SKM-1 (cell line): ENCODE measurements at regions not wholly inside any gene's neighbourhood (a gene's known extent, or its start where the extent isn't known, plus 50 kb on each side); places are given as distances from the start of the nearest gene placed in this dataset.

Source experiments
- DNase-seq: peaks from one replicate; lab custom pipeline; 2025; ENCODE audit not compliant: unreplicated experiment; lab: John Stamatoyannopoulos, UW

GRCh38 chr2:64220894-64221617 is 76.8 kb upstream of the PELI1 start:
- no peak for DNase-seq

GRCh38 chr2:64221935-64222334 is 77.7 kb upstream of the PELI1 start:
- no peak for DNase-seq

- no peak for DNase-seq
Measured at GRCh38 chr2:64222351-64222750, 78.1 kb upstream of the PELI1 start.

GRCh38 chr2:64223055-64223454 is 78.8 kb upstream of the PELI1 start:
- DNase-seq = no peak

GRCh38 chr2:64225491-64225890 is 81.3 kb upstream of the PELI1 start:
- no peak for DNase-seq

- DNase-seq = no peak
Measured at GRCh38 chr2:64226611-64227010, 82.4 kb upstream of the PELI1 start.

- no peak for DNase-seq
Measured at GRCh38 chr2:64227603-64228125, 83.4 kb upstream of the PELI1 start.

- peak; percentile 46 for DNase-seq
Measured at GRCh38 chr2:64228126-64228678, 84.0 kb upstream of the PELI1 start.

GRCh38 chr2:64228918-64229317 is 84.7 kb upstream of the PELI1 start:
- no peak for DNase-seq

GRCh38 chr2:64230540-64230939 is 86.3 kb upstream of the PELI1 start:
- DNase-seq = no peak

GRCh38 chr2:64232266-64232665 is 88.0 kb upstream of the PELI1 start:
- no peak for DNase-seq

GRCh38 chr2:64233376-64233922 is 89.2 kb upstream of the PELI1 start:
- DNase-seq = no peak

GRCh38 chr2:64234150-64234549 is 89.9 kb upstream of the PELI1 start:
- DNase-seq = no peak

GRCh38 chr2:64234785-64235184 is 90.6 kb upstream of the PELI1 start:
- no peak for DNase-seq

- DNase-seq = no peak
Measured at GRCh38 chr2:64237266-64237665, 93.0 kb upstream of the PELI1 start.

GRCh38 chr2:64238799-64239198 is 94.6 kb upstream of the PELI1 start:
- DNase-seq = no peak

GRCh38 chr2:64243081-64244036 is 99.1 kb upstream of the PELI1 start:
- no peak for DNase-seq

GRCh38 chr2:64244037-64244416 is 99.8 kb upstream of the PELI1 start:
- no peak for DNase-seq

GRCh38 chr2:64245631-64246030 is 101.4 kb upstream of the PELI1 start:
- DNase-seq = no peak

- no peak for DNase-seq
Measured at GRCh38 chr2:64246962-64247361, 102.7 kb upstream of the PELI1 start.

GRCh38 chr2:64249426-64249825 is 105.2 kb upstream of the PELI1 start:
- DNase-seq = no peak
